ENCODE measurements at regions not wholly inside any gene's neighbourhood (a gene's known extent, or its start where the extent isn't known, plus 50 kb on each side); places are given as distances from the start of the nearest gene placed in this dataset.

DNA sequence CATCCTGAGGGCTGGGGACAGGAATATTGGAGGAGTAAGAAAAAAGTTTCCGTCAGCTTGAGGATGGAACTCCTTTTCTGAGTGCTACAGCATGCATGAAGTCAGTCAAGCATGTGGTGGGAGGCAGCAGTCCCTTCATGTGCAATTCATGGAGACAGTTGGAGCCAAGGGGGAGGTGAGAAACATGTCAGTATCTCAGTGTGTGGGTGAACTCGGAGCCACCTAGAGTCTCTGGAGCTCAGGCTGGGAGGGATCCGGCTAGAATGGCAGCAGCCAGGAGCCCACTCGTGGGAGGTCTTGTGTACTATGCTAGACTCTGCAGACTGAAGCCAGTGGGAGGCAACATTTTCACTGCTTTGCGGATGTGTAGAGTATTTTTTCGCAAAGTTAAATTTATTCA, 60.3 kb downstream of the AVPR1A start:
- peaks cover 4% of the 10 kb centered on the region; the same call in 1 of the 2 replicates for H3K4me1 ChIP-seq (ENCODE audit: control insufficient read depth, insufficient read depth, low read length)
- H3K4me3 ChIP-seq (ENCODE audit: low read length): no peak overlapping the region
- no peaks in the 10 kb centered on the region for H3K27me3 ChIP-seq (ENCODE audit: control insufficient read depth, insufficient read depth, low read length)
- no CpG with 5 or more reads among the region's 6 CpGs for WGBS (ENCODE audit: insufficient coverage, insufficient read length)
- H3K27ac ChIP-seq (ENCODE audit: low read length): no peak overlapping the region
- DNase-seq (ENCODE audit: low read depth, low spot score): no peak
- H3K9me3 ChIP-seq (ENCODE audit: control insufficient read depth, insufficient read depth, low read length): no peaks in the 10 kb centered on the region
- no peaks in the 10 kb centered on the region for H3K36me3 ChIP-seq (ENCODE audit: control insufficient read depth, insufficient read depth, low read length)

DNA sequence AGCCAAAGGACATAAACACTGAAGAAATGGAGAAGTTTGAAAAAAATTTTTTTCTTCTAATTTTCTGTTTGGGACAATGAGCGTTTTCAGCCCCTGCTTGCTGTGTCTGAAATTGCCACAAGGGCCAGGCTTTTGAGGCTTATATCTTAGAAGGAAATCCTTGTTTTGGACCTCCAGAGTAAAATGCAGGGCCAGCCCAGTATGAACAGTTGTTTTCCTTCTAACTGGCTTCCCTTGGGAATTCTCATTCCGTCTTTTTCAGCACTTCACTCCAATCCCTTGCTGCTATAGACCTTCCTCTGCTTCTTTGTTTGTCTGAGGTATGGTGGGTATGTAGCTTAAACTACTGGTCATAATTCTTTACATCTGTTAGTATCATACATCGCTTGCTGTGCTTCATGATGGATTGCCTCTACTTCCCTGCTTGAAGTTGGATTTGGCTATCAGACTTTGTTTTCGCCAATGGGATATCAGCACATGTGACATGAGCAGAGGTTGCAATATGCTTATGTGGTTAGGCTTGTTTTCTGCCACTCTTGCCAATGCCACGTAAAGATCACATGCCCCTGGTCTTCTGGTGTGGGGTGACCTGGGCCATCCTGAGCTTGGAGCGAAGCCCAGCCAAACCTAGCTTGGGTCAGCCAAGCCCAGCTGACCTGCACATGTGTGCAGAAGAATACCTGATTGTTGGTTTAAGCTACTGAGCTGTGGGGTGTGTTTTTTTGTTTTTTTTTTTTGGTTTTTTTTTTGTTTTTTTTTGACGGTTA, 64.7 kb downstream of the AVPR1A start:
- no peak overlapping the region for H3K4me3 ChIP-seq (ENCODE audit: low read length)
- peaks cover 3% of the 10 kb centered on the region; the same call in 1 of the 2 replicates for H3K4me1 ChIP-seq (ENCODE audit: control insufficient read depth, insufficient read depth, low read length)
- no peak for DNase-seq (ENCODE audit: low read depth, low spot score)
- no peaks in the 10 kb centered on the region for H3K36me3 ChIP-seq (ENCODE audit: control insufficient read depth, insufficient read depth, low read length)
- no peaks in the 10 kb centered on the region for H3K9me3 ChIP-seq (ENCODE audit: control insufficient read depth, insufficient read depth, low read length)
- no peaks in the 10 kb centered on the region for H3K27me3 ChIP-seq (ENCODE audit: control insufficient read depth, insufficient read depth, low read length)
- no peak overlapping the region for H3K27ac ChIP-seq (ENCODE audit: low read length)
- no CpG with 5 or more reads among the region's 7 CpGs for WGBS (ENCODE audit: insufficient coverage, insufficient read length)

DNA sequence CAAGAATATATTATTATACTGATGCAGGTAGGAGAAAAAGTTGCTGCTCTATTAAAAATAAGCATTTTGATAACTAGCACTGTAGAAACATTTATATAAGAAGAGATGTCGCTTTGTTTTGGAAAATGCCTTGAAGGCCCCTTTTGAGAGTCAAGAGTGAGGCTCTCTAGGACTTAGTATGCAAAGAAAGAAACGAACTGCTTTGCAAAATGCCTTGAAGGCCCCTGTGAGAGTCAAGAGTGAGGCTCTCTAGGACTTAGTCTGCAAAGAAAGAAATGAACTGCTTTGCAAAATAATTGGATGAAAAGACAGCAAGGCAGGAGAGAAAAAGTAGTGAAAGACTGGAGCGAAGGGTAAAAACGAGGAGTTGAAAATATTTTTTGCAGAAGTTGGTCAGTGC, 65.9 kb downstream of the AVPR1A start:
- no peak for DNase-seq (ENCODE audit: low read depth, low spot score)
- H3K27ac ChIP-seq (ENCODE audit: low read length): no peak overlapping the region
- no peaks in the 10 kb centered on the region for H3K36me3 ChIP-seq (ENCODE audit: control insufficient read depth, insufficient read depth, low read length)
- no peaks in the 10 kb centered on the region for H3K9me3 ChIP-seq (ENCODE audit: control insufficient read depth, insufficient read depth, low read length)
- no peaks in the 10 kb centered on the region for H3K27me3 ChIP-seq (ENCODE audit: control insufficient read depth, insufficient read depth, low read length)
- peaks cover 3% of the 10 kb centered on the region; the same call in 1 of the 2 replicates for H3K4me1 ChIP-seq (ENCODE audit: control insufficient read depth, insufficient read depth, low read length)
- WGBS (ENCODE audit: insufficient coverage, insufficient read length): no CpG with 5 or more reads among the region's 4 CpGs
- H3K4me3 ChIP-seq (ENCODE audit: low read length): no peak overlapping the region

DNA sequence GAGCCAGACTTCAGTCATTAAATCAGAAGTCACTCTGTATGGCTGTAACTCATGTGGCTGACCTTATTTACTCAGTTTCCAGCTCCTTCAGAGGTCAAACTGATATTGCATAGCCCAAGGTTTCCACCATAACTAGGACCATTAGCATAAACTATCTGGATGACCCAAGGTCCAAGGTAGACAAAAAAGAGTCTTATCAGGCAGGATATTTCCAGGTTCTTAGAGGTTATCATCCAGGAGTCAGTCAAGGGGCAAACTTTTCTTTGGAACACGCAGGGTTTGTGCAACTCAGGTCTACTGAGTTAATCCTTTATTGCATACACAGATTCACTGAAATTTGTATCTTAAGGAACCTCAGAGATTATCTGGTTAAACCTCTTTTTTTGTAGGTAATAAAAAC, 66.5 kb downstream of the AVPR1A start:
- Histone ChIP-seq H3K36me3 (ENCODE audit: control insufficient read depth, insufficient read depth, low read length) (no peaks in the 10 kb centered on the region), H3K27me3 (ENCODE audit: control insufficient read depth, insufficient read depth, low read length) (no peaks in the 10 kb centered on the region), H3K27ac (ENCODE audit: low read length) (no peak overlapping the region), H3K4me1 (ENCODE audit: control insufficient read depth, insufficient read depth, low read length) (peaks cover 3% of the 10 kb centered on the region; the same call in 1 of the 2 replicates), H3K4me3 (ENCODE audit: low read length) (no peak overlapping the region), H3K9me3 (ENCODE audit: control insufficient read depth, insufficient read depth, low read length) (no peaks in the 10 kb centered on the region)
- WGBS (ENCODE audit: insufficient coverage, insufficient read length): no CpG with 5 or more reads among the region's 1 CpG
- no peak for DNase-seq (ENCODE audit: low read depth, low spot score)

- no peak overlapping the region for H3K4me3 ChIP-seq (ENCODE audit: low read length)
- no peaks in the 10 kb centered on the region for H3K27me3 ChIP-seq (ENCODE audit: control insufficient read depth, insufficient read depth, low read length)
- H3K36me3 ChIP-seq (ENCODE audit: control insufficient read depth, insufficient read depth, low read length): no peaks in the 10 kb centered on the region
- DNase-seq (ENCODE audit: low read depth, low spot score): no peak
- H3K9me3 ChIP-seq (ENCODE audit: control insufficient read depth, insufficient read depth, low read length): no peaks in the 10 kb centered on the region
- WGBS (ENCODE audit: insufficient coverage, insufficient read length): no CpG with 5 or more reads among the region's 2 CpGs
- no peak overlapping the region for H3K27ac ChIP-seq (ENCODE audit: low read length)
- peaks cover 3% of the 10 kb centered on the region; the same call in 1 of the 2 replicates for H3K4me1 ChIP-seq (ENCODE audit: control insufficient read depth, insufficient read depth, low read length)
Observed at GRCh38 chr12:63083046-63083445, 68.0 kb downstream of the AVPR1A start.

DNA sequence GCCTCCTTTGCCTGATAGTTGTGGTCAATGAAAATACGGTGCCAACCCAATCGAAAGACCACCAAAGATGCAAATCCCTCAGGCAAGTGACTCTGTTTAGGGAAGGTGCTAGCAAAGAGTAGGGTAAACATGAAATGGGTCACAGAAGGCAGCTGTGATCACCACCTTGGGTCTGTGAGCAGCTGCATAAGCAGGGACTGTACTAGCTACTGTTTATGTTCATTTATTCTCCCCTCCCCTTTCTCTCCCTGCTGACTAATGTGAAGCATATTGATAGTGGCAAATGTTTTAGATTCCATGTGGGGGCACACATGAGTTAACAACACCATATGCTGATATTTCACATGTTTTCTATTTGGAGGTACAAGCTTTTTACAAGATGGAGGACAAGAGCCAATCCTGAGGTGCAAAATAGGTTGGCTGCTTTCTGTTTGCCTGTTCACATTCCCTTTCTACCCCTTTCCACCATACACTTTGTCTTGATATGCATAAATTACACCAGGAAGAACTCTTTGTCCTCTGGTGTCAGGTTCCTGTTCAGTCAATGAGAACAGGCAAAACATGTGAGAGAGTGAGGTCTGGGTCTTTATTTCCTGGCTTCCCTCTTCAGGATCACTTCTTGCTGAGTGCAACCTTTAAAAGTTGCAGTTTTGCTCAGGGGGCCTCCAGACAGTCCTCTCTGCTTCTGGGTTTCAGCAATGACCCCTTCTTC, 71.1 kb downstream of the AVPR1A start:
- H3K4me3 ChIP-seq (ENCODE audit: low read length): no peak overlapping the region
- DNase-seq (ENCODE audit: low read depth, low spot score): no peak
- H3K27me3 ChIP-seq (ENCODE audit: control insufficient read depth, insufficient read depth, low read length): no peaks in the 10 kb centered on the region
- H3K9me3 ChIP-seq (ENCODE audit: control insufficient read depth, insufficient read depth, low read length): no peaks in the 10 kb centered on the region
- WGBS (ENCODE audit: insufficient coverage, insufficient read length): no CpG with 5 or more reads among the region's 2 CpGs
- no peaks in the 10 kb centered on the region for H3K36me3 ChIP-seq (ENCODE audit: control insufficient read depth, insufficient read depth, low read length)
- H3K4me1 ChIP-seq (ENCODE audit: control insufficient read depth, insufficient read depth, low read length): no peaks in the 10 kb centered on the region
- H3K27ac ChIP-seq (ENCODE audit: low read length): no peak overlapping the region

DNA sequence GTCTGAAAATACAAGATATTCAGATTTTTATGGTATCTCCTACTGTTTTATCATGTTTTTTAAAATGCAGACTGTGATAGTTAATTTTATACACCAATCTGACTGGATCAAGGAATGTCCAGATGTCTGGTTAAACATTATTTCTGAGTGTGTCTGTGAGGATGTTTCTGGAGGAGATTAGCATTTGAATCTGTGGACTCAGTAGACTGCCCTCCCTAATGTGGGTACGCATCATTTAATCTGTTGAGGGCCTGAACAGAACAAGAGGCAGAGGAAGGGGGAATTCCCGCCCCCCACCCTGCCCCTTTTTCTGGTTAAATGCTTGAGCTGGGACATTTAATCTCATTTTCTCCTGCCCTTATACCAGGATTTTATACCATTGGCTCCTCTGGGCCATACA, 72.1 kb downstream of the AVPR1A start:
- Histone ChIP-seq H3K36me3 (ENCODE audit: control insufficient read depth, insufficient read depth, low read length) (no peaks in the 10 kb centered on the region), H3K27ac (ENCODE audit: low read length) (no peak overlapping the region), H3K4me3 (ENCODE audit: low read length) (no peak overlapping the region), H3K9me3 (ENCODE audit: control insufficient read depth, insufficient read depth, low read length) (no peaks in the 10 kb centered on the region), H3K27me3 (ENCODE audit: control insufficient read depth, insufficient read depth, low read length) (no peaks in the 10 kb centered on the region), H3K4me1 (ENCODE audit: control insufficient read depth, insufficient read depth, low read length) (no peaks in the 10 kb centered on the region)
- no CpG with 5 or more reads among the region's 2 CpGs for WGBS (ENCODE audit: insufficient coverage, insufficient read length)
- DNase-seq (ENCODE audit: low read depth, low spot score): no peak

- WGBS (ENCODE audit: insufficient coverage, insufficient read length): no CpG with 5 or more reads among the region's 3 CpGs
- Histone ChIP-seq H3K36me3 (ENCODE audit: control insufficient read depth, insufficient read depth, low read length) (no peaks in the 10 kb centered on the region), H3K4me3 (ENCODE audit: low read length) (no peak overlapping the region), H3K4me1 (ENCODE audit: control insufficient read depth, insufficient read depth, low read length) (no peaks in the 10 kb centered on the region), H3K27me3 (ENCODE audit: control insufficient read depth, insufficient read depth, low read length) (no peaks in the 10 kb centered on the region), H3K27ac (ENCODE audit: low read length) (no peak overlapping the region), H3K9me3 (ENCODE audit: control insufficient read depth, insufficient read depth, low read length) (no peaks in the 10 kb centered on the region)
- no peak for DNase-seq (ENCODE audit: low read depth, low spot score)
Observed at GRCh38 chr12:63075376-63076060, 75.5 kb downstream of the AVPR1A start.

GRCh38 chr12:63070709-63071108, 80.3 kb downstream of the AVPR1A start:
- H3K4me1 ChIP-seq (ENCODE audit: control insufficient read depth, insufficient read depth, low read length): no peaks in the 10 kb centered on the region; the same call in 1 of the 2 replicates
- H3K36me3 ChIP-seq (ENCODE audit: control insufficient read depth, insufficient read depth, low read length): no peaks in the 10 kb centered on the region
- no peaks in the 10 kb centered on the region for H3K27me3 ChIP-seq (ENCODE audit: control insufficient read depth, insufficient read depth, low read length)
- WGBS (ENCODE audit: insufficient coverage, insufficient read length): no CpG with 5 or more reads among the region's 3 CpGs
- H3K4me3 ChIP-seq (ENCODE audit: low read length): no peak overlapping the region
- no peak overlapping the region for H3K27ac ChIP-seq (ENCODE audit: low read length)
- no peaks in the 10 kb centered on the region for H3K9me3 ChIP-seq (ENCODE audit: control insufficient read depth, insufficient read depth, low read length)
- DNase-seq (ENCODE audit: low read depth, low spot score): no peak

DNA sequence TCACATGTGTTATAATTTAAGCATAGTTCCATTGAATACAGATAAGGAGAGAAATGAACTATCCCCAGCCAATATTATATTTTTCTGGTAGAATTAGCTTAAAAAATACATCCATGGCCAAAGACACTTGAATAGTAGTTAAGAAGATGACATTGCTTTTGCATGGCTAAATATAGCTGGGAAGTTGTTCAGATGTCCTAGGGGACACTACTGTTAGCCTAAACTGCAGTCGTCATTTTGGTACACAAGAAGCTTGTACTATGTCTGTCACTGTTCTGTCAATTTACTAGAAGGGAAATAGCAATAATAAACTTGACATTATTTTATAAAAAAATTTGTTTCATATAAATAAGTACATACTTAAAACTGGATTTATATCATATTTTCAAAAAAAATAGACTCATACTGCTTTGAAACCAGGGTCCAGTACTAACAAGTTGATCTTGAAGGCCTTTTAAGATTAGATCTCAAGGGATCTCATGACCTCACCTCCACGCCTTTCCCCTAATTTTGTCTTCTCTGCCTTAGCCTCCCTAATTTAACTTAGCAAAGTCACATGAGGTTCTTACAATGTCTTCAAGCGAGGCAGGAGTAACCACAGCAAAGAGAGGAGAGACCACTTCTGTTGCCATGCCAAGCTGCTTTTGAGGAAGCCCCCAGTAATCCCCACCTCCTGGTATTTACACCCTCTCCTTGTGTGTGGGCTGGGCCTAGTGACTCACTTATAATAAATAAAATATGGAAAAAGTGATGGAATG, 81.0 kb downstream of the AVPR1A start:
- DNase-seq (ENCODE audit: low read depth, low spot score): no peak
- no CpG with 5 or more reads among the region's 3 CpGs for WGBS (ENCODE audit: insufficient coverage, insufficient read length)
- H3K4me1 ChIP-seq (ENCODE audit: control insufficient read depth, insufficient read depth, low read length): no peaks in the 10 kb centered on the region; the same call in 1 of the 2 replicates
- H3K27me3 ChIP-seq (ENCODE audit: control insufficient read depth, insufficient read depth, low read length): no peaks in the 10 kb centered on the region
- H3K9me3 ChIP-seq (ENCODE audit: control insufficient read depth, insufficient read depth, low read length): no peaks in the 10 kb centered on the region
- H3K27ac ChIP-seq (ENCODE audit: low read length): no peak overlapping the region
- H3K4me3 ChIP-seq (ENCODE audit: low read length): no peak overlapping the region
- H3K36me3 ChIP-seq (ENCODE audit: control insufficient read depth, insufficient read depth, low read length): no peaks in the 10 kb centered on the region

Measured in iPS DF 6.9 (cell line).